ENCODE measurements at regions not wholly inside any gene's neighbourhood (a gene's known extent, or its start where the extent isn't known, plus 50 kb on each side); places are given as distances from the start of the nearest gene placed in this dataset.

- no peak for TF ChIP-seq EZH2 (IDR thresholded peaks at IDR 0.05; ENCODE audit: borderline replicate concordance, low read depth, low read length, poor library complexity, severe bottlenecking)
- TF ChIP-seq CTCF (conservative IDR thresholded peaks at IDR 0.05; ENCODE audit: low read depth, low read length), result no peak
Measured at GRCh38 chr4:137029026-137029425, 503.3 kb downstream of the PCDH18 start.

Data from A673 (cell line).